ENCODE measurements at regions not wholly inside any gene's neighbourhood (a gene's known extent, or its start where the extent isn't known, plus 50 kb on each side); places are given as distances from the start of the nearest gene placed in this dataset.
A peak's percentile ranks its signal among the peaks of the same experiment; 100 is the strongest.

- TF ChIP-seq EZH2phosphoT487 (IDR thresholded peaks at IDR 0.05; ENCODE audit: insufficient read depth, low read depth) (no peak), EZH2 (IDR thresholded peaks at IDR 0.05; ENCODE audit: insufficient read depth, poor library complexity, severe bottlenecking) (no peak)
- Histone ChIP-seq H4K20me1 (ENCODE audit: insufficient read depth) (no peaks in the 10 kb centered on the region), H3K4me3 (no peak overlapping the region), H3F3A (ENCODE audit: insufficient read depth) (peaks cover 11% of the 10 kb centered on the region), H3K4me1 (ENCODE audit: insufficient read depth) (peaks cover 14% of the 10 kb centered on the region), H3K9ac (no peak overlapping the region), H2AFZ (no peak overlapping the region), H3K9me2 (ENCODE audit: insufficient read depth) (no peaks in the 10 kb centered on the region), H3K4me2 (ENCODE audit: unreplicated experiment) (no peak overlapping the region), H3K27me3 (replicated peaks; ENCODE audit: insufficient read depth) (no peaks in the 10 kb centered on the region), H3K79me2 (ENCODE audit: insufficient read depth) (no peaks in the 10 kb centered on the region), H3K36me3 (ENCODE audit: low read depth) (no peaks in the 10 kb centered on the region), H3K9me3 (ENCODE audit: low read depth) (no peaks in the 10 kb centered on the region), H3K27ac (no peak overlapping the region)
- WGBS, 2 experiments (ENCODE audit: low coverage in 1 of 2, low lambda C conversion rate in 2 of 2, missing lambda C conversion rate in 2 of 2), result 84 to 85% methylated on average over 8 of the region's 8 CpGs
- in situ Hi-C loops (cut with MboI), result no loop called here
- no peak for DNase-seq
Measured at GRCh38 chr21:39007532-39007931, 175.7 kb downstream of the PSMG1 start.

GRCh38 chr21:39006571-39007311, 176.5 kb downstream of the PSMG1 start:
- Histone ChIP-seq H3K9ac (no peak overlapping the region), H3K4me1 (ENCODE audit: insufficient read depth) (peaks cover 16% of the 10 kb centered on the region), H3K9me2 (ENCODE audit: insufficient read depth) (no peaks in the 10 kb centered on the region), H3K27me3 (replicated peaks; ENCODE audit: insufficient read depth) (no peaks in the 10 kb centered on the region), H3F3A (ENCODE audit: insufficient read depth) (peaks cover 11% of the 10 kb centered on the region), H3K79me2 (ENCODE audit: insufficient read depth) (no peaks in the 10 kb centered on the region), H3K36me3 (ENCODE audit: low read depth) (no peaks in the 10 kb centered on the region), H2AFZ (no peak overlapping the region), H3K4me3 (no peak overlapping the region), H3K9me3 (ENCODE audit: low read depth) (no peaks in the 10 kb centered on the region), H4K20me1 (ENCODE audit: insufficient read depth) (no peaks in the 10 kb centered on the region), H3K27ac (no peak overlapping the region), H3K4me2 (ENCODE audit: unreplicated experiment) (no peak overlapping the region)
- in situ Hi-C loops (cut with MboI), result no loop called here
- WGBS, 2 experiments (ENCODE audit: low coverage in 1 of 2, low lambda C conversion rate in 2 of 2, missing lambda C conversion rate in 2 of 2), result 33 to 41% methylated on average over 7 of the region's 7 CpGs
- DNase-seq, result no peak
- TF ChIP-seq EZH2phosphoT487 (IDR thresholded peaks at IDR 0.05; ENCODE audit: insufficient read depth, low read depth) (no peak), EZH2 (IDR thresholded peaks at IDR 0.05; ENCODE audit: insufficient read depth, poor library complexity, severe bottlenecking) (no peak)

GRCh38 chr21:39005502-39005787, 177.8 kb downstream of the PSMG1 start:
- Histone ChIP-seq H3F3A (ENCODE audit: insufficient read depth) (peaks cover 11% of the 10 kb centered on the region), H3K9me3 (ENCODE audit: low read depth) (no peaks in the 10 kb centered on the region), H3K36me3 (ENCODE audit: low read depth) (no peaks in the 10 kb centered on the region), H3K4me1 (ENCODE audit: insufficient read depth) (peaks cover 29% of the 10 kb centered on the region), H4K20me1 (ENCODE audit: insufficient read depth) (no peaks in the 10 kb centered on the region), H2AFZ (no peak overlapping the region), H3K9ac (no peak overlapping the region), H3K27ac (no peak overlapping the region), H3K27me3 (replicated peaks; ENCODE audit: insufficient read depth) (no peaks in the 10 kb centered on the region), H3K9me2 (ENCODE audit: insufficient read depth) (no peaks in the 10 kb centered on the region), H3K4me2 (ENCODE audit: unreplicated experiment) (no peak overlapping the region), H3K79me2 (ENCODE audit: insufficient read depth) (no peaks in the 10 kb centered on the region), H3K4me3 (no peak overlapping the region)
- in situ Hi-C loops (cut with MboI), result no loop called here
- TF ChIP-seq EZH2phosphoT487 (IDR thresholded peaks at IDR 0.05; ENCODE audit: insufficient read depth, low read depth), result no peak
- no peak for TF ChIP-seq EZH2 (IDR thresholded peaks at IDR 0.05; ENCODE audit: insufficient read depth, poor library complexity, severe bottlenecking)
- no peak for DNase-seq
- 69 to 77% methylated on average over 3 of the region's 3 CpGs for WGBS, 2 experiments (ENCODE audit: low coverage in 1 of 2, low lambda C conversion rate in 2 of 2, missing lambda C conversion rate in 2 of 2)

GRCh38 chr21:39004634-39005501, 178.4 kb downstream of the PSMG1 start:
- Histone ChIP-seq H3K4me2 (ENCODE audit: unreplicated experiment) (no peak overlapping the region), H3K27ac (peak overlapping the region; percentile 26), H3K9me3 (ENCODE audit: low read depth) (no peaks in the 10 kb centered on the region), H3K9ac (peak overlapping the region; percentile 22; the same call in 1 of the 2 replicates), H4K20me1 (ENCODE audit: insufficient read depth) (no peaks in the 10 kb centered on the region), H3F3A (ENCODE audit: insufficient read depth) (peaks cover 14% of the 10 kb centered on the region), H3K4me3 (no peak overlapping the region), H3K27me3 (replicated peaks; ENCODE audit: insufficient read depth) (no peaks in the 10 kb centered on the region), H3K36me3 (ENCODE audit: low read depth) (no peaks in the 10 kb centered on the region), H3K4me1 (ENCODE audit: insufficient read depth) (peaks cover 29% of the 10 kb centered on the region), H3K9me2 (ENCODE audit: insufficient read depth) (no peaks in the 10 kb centered on the region), H2AFZ (no peak overlapping the region), H3K79me2 (ENCODE audit: insufficient read depth) (no peaks in the 10 kb centered on the region)
- no peak for DNase-seq
- TF ChIP-seq EZH2phosphoT487 (IDR thresholded peaks at IDR 0.05; ENCODE audit: insufficient read depth, low read depth) (no peak), EZH2 (IDR thresholded peaks at IDR 0.05; ENCODE audit: insufficient read depth, poor library complexity, severe bottlenecking) (no peak)
- 41 to 44% methylated on average over 21 to 23 of the region's 23 CpGs for WGBS, 2 experiments (ENCODE audit: low coverage in 1 of 2, low lambda C conversion rate in 2 of 2, missing lambda C conversion rate in 2 of 2)
- in situ Hi-C loops (cut with MboI), result no loop called here

Data from GM23248 (cell line).